RWPE1 (cell line): ENCODE measurements at regions not wholly inside any gene's neighbourhood (a gene's known extent, or its start where the extent isn't known, plus 50 kb on each side); places are given as distances from the start of the nearest gene placed in this dataset.

Experiments
- CTCF ChIA-PET: fragments of 350-600 bp; sonication (Branson Sonifier 250); formaldehyde crosslinking; extraction: SDS; loops from one replicate; lab custom pipeline; 2021; lab: Yijun Ruan, JAX
- POLR2A ChIA-PET: fragments of 400-600 bp; formaldehyde crosslinking; extraction: SDS; loops from one replicate; lab custom pipeline; 2020; ENCODE audit warnings: antibody characterized with exemption; ENCODE audit not compliant: low non-redundant PET; lab: Yijun Ruan, JAX
- DNase-seq: peaks from one replicate; pipeline ENCODE4 v3.0.0; 2012; ENCODE audit warnings: low spot score
- H3K27ac ChIP-seq: fragments of 450-650 bp; 2 replicates; pipeline ENCODE4 v1.5.1; 2017
- CTCF ChIP-seq: fragments of 450-650 bp; conservative IDR thresholded peaks from 2 replicates; pipeline ENCODE4 v1.5.1; 2017; ENCODE audit warnings: low read depth, mild to moderate bottlenecking

GRCh38 chr18:56330366-56331110 lies 307.9 kb downstream of the TXNL1 start:
- no peak overlapping the region for H3K27ac ChIP-seq
- CTCF ChIA-PET: no interaction called here
- TF ChIP-seq CTCF: no peak
- no peak for DNase-seq
- POLR2A ChIA-PET: no interaction called here

- TF ChIP-seq CTCF: no peak
- DNase-seq: no peak
- H3K27ac ChIP-seq: no peak overlapping the region
- ChIA-PET CTCF (no interaction called here), POLR2A (no interaction called here)
Measured at GRCh38 chr18:56329536-56329935, 308.9 kb downstream of the TXNL1 start.

- CTCF ChIA-PET: no interaction called here
- no peak overlapping the region for H3K27ac ChIP-seq
- DNase-seq: no peak
- no peak for TF ChIP-seq CTCF
- POLR2A ChIA-PET: no interaction called here
Measured at GRCh38 chr18:56327191-56327885, 311.1 kb downstream of the TXNL1 start.

GRCh38 chr18:56326336-56327072 lies 311.9 kb downstream of the TXNL1 start:
- no peak overlapping the region for H3K27ac ChIP-seq
- ChIA-PET CTCF (no interaction called here), POLR2A (no interaction called here)
- DNase-seq: no peak
- TF ChIP-seq CTCF: no peak

- no peak overlapping the region for H3K27ac ChIP-seq
- ChIA-PET POLR2A (no interaction called here), CTCF (no interaction called here)
- DNase-seq: no peak
- no peak for TF ChIP-seq CTCF
Measured at GRCh38 chr18:56323673-56324072, 314.7 kb downstream of the TXNL1 start.

GRCh38 chr18:56322406-56322805 lies 316.0 kb downstream of the TXNL1 start:
- no peak overlapping the region for H3K27ac ChIP-seq
- DNase-seq: no peak
- ChIA-PET CTCF (no interaction called here), POLR2A (no interaction called here)
- no peak for TF ChIP-seq CTCF
